ENCODE measurements at regions not wholly inside any gene's neighbourhood (a gene's known extent, or its start where the extent isn't known, plus 50 kb on each side); places are given as distances from the start of the nearest gene placed in this dataset.
"Not testable (repeated sequence)": the region's sequence is repeated elsewhere in the genome, so short reads cannot be mapped to it uniquely, and the experiment has no call there.

DNA sequence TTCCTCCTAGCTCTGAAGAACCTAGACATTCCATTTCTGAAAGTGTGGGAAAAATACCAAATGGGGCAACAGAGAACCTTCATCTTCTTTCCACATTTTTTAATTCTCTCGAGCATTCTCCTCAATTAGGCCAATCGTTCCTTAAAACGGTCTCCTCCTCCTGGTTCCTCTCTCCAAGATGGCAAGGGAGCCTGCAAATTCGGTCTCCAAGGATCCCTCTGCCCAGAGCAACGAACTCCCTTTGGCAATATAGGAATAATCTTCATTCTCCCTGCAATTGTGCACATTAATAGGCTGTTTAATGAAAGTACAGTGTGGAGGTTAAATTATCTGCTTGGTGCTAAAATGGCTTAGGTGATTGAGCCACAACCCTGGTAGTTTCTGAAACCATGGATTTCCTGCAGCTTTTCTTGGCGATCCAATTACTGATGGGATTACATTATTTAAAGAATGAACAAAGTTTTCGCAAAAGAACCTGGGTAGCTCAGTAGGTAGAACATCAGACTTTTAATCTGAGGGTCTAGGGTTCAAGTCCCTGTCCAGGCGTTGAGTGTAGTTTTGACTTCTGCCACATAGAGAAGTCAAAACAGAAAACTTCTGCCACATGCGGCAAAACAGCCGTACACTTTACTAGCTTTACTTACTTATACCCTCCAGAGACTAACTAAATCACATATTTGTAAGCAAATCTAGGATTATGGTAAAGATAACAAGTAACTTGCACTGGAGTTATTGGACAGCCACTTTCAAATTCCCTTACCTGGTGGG, 102.9 kb upstream of the ZNF184 start:
- no peak for DNase-seq

DNA sequence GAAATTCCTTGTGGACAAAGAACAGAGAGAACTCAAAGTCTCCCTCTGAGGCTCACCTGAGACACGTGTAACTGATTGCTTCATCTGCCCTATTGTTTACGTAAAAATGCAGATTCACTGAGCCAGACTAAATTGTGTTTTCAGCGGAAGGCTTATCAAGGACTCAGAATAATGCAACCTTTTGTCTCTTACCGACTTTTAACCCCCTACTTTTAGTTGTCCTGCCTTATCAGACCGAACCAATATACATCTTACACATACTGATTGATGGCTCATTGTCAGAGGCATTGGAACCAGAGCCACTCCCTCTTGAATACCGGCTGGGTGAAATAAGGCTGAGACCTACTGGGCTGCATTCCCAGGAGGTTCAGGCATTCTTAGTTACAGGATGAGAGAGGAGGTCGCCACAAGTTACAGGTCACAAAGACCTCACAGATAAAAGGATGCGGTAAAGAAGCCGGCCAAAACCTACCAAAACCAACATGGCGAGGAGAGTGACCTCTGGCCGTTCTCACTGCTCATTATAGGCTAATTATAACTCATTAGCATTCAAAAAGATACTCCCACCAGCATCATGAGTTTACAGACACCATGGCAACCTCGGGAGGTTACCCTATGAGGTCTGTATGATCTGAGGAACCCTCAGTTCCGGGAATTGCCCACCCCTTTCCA, 95.5 kb upstream of the ZNF184 start:
- DNase-seq, result no peak

DNA sequence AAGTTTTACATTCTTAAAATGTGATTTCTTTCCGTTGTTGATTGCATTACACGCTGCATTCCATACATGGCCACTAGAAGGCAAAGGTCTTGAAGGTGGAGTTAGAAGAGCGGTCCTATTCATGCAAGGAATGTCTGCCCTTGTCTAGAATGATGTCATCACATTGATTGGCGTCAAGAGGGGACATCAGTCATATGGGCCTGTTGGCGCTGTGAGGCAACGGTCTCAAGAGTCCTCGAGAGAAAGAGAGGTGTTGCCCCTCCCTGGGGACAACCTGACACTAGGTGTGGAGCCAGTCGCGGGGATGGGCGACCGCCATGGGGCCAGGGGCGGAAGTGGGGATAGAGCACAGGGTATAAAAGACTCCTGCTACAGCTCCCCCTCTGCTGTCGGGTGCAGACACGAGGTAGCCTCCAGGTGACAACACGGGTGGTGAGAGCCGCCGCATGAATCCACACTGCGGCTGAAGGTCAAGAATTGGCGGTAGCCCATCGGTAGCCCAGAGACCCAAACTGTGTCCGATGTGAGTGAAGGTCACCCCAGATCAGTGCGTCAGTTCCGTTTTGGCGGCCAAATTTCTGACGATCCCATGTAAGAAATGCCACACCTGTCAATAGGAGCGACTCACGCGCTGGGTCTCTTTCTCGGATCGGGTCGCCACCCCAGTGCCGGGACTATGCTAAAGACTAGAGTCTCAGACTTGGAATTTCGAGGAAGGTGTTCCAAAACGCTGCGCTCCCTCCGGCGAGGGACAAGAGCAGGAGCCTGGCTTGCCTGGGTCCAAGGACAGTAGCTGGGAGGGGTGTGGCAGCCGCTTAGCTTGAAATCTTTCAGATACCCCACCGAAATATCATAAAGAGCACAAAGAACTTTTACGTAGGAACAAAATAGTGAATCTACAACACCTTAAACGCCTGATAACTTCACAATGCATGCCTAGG, 93.2 kb upstream of the ZNF184 start:
- no peak for DNase-seq

DNA sequence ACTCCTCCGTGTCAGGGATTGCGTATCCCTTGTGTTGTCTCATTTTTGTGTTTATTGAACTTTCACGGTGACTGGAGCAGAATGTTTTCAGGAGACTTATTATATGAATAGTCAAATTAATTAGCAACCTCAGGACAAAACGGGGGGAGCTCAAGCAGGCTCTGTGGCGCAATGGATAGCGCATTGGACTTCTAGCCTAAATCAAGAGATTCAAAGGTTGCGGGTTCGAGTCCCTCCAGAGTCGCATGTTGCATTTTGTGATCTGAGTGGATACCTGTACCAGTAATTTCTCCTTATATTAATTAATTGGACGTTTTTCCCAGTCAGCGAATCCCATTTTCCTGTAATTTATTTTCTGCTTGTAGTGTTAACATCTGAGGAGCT, 89.1 kb upstream of the ZNF184 start:
- no peak for DNase-seq

DNA sequence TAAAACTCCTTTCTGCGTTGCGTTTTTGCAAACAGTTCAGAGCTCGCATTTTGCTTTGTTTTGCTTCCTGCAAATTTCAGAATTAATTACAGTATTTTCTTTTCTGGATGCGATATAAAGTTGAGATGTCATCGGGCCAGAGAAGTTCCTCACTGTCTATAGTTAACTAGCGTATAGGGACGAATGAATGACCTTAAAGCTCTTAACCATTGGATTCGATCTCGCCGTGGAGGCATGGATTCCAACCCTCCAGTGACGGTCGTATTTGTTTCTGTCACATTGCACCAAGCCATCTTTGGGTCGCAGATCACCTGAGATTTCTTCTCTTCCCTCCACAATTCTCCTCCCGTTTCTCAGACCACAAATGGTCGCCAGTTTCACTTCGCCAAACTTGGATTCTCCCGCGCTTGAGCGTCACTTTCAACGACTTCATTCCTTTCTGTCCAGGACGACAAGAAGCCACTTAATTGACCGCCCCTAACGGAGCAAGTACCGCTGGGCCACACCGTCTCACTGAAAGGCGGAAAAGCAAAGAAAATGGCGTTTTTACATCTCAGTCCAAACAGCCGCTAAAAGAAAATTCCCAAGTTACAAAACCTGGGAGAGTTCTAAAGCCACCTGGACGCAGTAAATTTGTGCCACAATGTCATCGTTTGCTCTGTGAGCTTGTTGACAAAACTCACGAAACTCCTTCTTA, 85.3 kb upstream of the ZNF184 start:
- no peak for DNase-seq

DNA sequence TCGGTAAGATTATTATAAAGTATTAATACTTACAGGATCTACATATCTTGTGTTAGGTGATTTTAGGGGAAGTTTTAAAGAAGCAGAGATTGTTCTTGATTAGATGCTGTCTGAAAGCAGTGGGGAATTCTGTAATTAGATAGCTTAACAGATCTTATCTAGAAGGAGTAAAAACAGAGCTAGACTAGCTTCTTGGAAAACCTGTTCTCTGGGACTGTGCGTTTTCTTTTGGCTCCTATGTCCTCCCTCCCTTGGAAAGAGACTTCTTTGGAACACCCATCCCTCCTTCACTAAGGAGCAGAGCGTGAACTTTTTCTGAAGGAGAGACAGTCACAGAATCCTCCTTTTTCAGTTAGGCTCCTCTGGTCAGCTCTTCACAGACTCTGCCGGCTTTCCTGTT, 83.5 kb upstream of the ZNF184 start:
- no peak for DNase-seq

DNA sequence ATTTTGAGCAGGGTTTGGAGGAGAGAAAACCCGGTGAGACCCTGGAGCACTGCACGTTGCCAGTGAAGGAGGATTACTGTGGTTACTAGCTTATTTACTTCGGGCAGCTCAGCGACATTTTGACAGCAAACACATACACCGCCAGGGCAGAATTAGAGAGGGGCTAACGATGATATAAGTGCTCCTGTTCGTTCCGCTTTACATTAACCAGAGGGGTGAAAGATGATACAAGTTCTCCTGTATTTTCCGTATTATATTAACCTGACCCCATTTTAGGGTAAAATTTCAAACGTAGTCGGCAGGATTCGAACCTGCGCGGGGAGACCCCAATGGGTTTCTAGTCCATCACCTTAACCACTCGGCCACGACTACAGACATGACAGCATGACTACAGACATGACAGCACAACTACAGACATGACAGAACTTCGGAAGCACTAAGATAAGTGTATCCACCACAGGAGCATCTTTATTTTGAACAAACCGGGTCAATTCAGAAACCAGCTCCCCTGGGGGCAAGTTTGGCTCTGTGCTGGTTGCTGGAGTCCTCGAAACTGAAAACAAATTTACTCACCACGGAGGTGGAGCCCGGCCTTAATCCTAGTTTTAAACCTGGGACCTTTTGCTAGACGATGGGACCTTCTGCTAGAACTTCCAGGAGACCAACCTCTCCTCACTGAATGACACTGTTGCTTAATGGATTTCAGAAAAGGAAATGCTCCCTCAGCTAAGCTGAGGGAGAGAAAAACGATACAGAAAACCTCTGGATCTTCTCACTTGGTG, 80.4 kb upstream of the ZNF184 start:
- no peak for DNase-seq

DNA sequence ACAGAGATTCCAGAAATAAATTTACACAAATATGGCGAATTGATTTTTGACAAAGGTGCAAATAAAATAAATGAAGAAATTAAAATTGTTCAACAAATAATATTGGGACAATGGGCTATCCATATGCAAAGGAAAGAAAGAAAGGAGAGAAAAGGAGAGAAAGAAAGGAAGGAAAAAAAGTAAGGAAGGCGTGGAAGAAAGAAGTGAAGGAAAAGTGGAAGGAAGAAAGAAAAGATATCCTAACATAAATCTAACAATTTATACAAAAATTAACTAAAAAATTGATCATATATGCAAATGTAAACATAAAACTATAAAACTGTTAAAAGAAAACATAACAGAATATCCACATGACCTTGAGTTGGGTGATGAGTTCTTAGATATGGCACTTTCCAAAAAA, 78.7 kb upstream of the ZNF184 start:
- DNase-seq, result no peak

DNA sequence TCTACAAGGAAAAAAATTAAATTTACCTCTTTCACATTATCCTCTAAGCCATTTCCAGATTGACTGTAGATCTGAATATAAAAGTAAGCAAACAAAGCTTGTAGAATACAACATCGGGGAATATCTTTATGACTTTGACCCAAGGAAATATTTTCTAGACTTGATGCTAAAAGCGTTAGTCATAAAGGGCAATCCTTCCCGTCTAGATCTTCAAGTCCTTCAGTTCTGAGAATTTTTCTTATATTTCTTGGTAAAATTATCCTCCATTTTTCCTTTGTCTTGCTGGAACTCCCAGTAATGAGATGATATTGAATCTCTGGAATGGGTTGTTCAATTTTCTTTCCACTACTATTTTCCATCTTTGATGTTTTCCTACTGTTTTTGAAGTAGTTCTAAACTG, 77.8 kb upstream of the ZNF184 start:
- DNase-seq, result no peak

DNA sequence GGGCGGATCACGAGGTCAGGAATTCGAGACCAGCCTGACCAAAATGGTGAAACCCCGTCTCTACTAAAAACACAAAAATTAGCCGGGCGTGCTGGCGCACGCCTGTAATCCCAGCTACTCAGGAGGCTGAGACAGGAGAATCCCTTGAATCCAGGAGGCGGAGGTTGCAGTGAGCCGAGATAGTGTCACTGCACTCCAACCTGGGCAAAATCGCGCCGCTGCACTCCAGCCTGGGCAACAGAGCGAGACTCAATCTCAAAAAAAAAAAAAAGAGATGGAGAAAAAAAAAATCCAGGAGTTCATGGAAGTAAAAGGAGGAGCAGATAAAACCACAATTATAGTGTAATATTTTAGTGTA, 76.3 kb upstream of the ZNF184 start:
- not testable (repeated sequence) for DNase-seq

DNA sequence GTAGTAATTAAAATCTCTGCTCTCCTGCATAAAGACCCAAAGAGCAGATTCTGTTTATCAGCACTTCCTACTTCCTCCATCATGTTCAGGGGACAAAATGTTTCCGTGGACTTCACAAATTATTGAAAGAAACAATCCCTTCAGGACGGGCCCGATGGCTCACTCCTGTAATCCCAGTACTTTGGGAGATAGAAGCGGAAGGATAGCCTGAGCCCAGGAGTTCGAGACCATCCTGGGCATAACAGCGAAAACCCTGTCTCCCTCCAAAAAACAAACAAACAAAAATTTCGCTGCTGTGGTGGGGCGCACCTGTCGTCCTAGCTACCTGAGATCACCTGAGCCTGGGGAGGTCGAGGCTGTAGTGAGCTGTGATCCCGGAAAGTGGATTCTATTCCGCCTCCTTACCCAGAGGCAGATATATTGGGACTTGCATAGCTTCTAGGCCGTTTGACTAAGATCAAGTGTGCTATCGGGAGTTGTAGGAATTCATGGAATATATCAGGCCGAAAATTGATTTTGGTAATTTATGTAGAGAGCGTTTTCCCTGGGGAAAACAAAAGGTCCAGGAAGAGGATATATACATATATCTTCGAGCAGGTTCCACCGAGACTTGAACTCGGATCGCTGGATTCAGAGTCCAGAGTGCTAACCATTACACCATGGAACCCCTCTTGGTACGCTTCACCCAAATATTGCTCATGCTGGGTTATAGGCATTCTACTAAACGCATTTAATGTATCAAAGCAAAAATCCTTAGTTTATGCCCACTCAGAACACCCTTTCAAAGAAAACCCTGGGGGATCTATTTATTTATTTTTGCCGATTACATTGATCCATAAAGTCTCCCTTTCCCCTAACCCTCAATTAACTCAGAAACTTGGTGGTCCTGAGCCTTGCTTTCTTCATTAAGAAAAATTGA, 74.5 kb upstream of the ZNF184 start:
- no peak for DNase-seq

DNA sequence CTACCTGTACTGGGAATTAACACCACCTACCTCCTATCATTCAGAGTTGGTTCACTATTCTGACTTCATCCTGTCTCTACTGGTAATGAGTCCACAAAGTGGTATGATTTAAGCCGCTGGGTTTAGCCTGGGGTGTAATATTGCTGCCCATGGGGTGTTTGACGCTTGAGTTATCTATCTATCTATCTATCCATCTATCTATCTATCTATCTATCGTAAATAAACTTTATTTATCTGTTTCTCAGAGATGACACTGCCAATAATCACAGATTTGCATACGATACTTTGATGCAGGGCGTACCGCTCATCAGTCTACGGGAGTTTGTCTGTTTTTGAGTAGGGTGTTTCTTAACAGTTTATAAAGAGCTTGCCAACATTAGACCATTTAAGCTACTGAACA, 73.6 kb upstream of the ZNF184 start:
- DNase-seq, result no peak

DNA sequence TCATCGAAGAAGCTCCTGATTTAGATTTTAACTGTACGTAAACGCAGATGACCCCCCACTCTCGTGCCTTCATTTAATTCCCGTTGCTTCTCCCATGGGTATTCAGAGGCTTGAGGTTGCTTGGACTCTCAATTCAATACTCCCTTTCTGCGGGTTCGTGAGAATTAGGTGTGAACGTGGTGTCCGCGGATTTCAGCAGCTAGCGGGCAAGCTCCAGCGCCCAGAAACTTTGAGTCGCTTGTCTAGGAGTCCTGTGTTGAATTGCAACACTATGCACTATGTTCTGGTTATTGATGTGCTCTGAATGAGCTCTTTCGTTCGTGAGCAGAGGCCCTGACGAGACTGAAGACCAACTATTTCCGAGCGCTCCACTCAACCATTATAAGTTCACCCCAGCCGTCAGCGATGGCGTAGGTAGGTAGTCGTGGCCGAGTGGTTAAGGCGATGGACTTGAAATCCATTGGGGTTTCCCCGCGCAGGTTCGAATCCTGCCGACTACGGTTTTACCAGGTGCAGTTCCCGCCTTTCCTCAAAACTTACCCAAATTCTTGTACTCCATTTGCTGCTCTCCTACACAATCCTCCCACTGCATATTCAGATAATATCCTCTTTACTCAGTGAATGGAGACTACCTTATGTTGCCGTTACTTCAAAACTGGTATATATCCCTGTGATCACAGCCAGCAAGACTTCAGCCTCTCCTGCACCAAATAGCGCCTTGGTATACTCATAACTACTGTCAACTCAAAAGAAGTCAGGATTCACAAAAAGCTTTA, 72.6 kb upstream of the ZNF184 start:
- no peak for DNase-seq

DNA sequence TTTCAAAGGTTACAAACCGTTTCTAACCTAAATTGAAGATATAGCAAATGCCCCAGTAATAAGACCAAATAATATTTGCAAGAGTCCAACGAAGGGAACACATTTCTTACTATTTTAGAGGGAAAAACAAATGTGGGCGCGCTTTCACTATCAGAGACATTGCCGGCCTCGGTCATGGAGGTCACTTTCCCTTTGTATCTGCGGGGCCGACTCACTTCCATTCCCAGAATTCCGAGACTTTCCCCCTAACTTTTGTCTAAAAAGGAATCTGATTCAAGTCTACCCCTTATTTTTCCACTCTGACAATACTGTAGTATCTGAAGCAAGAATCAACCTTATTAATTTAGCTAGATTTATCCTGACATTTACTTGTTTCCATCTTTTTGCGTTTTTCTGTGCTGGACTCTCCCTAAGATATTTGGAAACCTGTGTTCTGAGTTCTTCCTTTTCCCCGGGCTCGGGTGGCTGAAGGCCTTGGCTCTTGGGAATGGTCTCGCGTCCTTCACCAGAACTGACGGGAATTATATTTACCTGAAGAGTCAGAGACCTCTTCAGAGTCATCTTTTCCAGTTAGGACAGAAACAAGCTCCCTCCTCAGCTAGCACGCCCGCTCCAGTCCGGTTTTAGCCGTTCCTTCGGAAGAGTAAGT, 71.8 kb upstream of the ZNF184 start:
- DNase-seq, result no peak

DNA sequence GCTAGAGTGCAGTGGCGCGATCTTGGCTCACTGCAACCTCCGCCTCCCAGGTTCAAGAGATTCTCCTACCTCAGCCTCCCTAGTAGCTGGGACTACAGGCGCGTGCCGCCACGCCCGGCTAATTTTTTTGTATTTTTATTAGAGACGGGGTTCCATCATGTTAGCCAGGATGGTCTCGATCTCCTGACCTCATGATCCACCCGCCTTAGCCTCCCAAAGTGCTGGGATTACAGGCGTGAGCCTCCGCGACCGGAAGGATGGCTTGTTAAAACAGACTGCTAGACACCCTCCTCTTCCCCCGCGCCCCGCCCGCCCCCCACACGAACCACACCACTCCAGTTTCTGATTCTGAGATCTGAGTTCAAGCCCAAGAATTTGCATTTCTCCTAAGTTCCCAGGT, 71.2 kb upstream of the ZNF184 start:
- DNase-seq, result not testable (repeated sequence)

DNA sequence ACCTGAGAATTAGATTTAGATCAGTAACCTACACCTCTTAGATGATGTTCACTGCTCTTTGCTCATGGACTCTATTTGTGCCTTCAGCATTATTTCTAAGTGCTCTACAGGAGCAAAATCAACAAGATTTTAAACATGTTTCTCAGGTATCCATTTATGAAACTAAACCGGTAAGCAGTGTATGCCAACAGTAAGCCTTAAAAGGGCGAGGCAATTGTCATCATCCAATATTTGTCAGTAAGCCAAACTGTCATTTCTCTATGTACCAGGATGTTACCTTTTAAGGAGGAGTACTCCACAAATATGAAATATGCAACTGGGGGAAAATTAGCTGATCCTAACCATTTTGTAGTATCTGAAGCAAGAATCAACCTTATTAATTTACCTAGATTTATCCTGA, 69.6 kb upstream of the ZNF184 start:
- DNase-seq, result no peak

DNA sequence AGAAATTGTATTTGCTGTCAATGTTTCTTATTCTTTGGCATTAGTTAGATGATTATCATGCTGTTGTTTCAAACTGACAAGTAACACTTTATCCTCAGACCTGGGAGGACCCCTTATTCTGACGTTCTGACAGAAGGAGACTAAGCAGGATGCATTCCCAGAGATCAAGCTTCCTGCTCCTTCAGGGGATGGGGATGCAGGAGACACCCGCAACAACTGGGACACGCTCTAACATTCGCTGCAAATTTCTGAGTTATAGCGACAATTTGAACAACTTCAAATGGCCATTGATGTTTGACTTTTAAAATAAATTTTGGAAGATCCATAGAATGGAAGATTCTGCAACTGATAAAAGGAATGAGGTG, 69.0 kb upstream of the ZNF184 start:
- no peak for DNase-seq

DNA sequence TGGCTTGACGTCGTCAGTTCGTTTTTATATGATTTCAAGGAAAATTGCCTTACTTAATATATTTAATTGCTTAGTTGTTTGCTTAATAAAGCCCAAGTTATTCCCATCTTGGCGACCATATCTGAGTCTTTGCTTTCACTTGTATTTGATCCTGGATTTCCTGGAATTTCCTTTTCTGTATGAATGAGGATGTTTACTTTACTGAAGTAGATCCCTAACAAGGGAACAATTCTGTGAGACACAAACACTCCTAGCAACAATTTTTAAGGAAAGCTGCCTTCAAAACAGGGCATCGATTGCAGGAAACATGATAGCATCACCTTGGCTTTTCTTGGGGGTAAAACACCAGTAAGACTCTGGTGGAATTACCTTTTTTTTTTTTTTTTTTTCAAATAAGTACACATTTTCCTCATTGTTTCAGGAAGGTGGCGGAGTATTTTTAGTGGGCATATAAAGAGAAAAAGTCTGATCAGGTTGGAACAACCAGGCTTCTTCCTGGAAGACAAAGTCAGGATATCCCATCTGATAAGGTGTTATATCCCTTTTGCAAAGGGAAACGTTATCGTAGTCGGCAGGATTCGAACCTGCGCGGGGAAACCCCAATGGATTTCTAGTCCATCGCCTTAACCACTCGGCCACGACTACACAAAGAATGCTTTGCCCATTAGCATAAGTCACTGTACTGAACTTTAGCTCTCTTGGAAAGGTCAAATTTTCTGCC, 68.5 kb upstream of the ZNF184 start:
- DNase-seq, result no peak

DNA sequence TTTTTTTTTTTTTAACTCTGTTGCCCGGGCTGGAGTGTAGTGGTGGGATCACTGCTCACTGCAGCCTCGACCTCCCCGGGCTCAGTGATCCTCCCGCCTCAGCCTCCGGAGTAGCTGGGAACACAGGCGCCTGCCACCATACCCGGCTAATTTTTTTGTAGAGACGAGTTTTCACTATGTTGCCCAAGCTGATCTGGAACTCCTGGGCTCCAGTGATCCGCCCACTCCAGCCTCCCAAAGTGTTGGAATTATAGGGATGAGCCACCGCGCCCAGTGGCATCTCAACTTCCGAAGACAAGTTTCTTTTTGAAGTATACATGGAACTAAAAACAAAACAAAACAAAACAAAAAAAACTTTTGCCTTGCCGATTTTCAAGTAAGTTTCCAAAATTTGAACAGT, 66.6 kb upstream of the ZNF184 start:
- DNase-seq, result no peak
